Neural cell (in vitro differentiated cells): ENCODE measurements at regions not wholly inside any gene's neighbourhood (a gene's known extent, or its start where the extent isn't known, plus 50 kb on each side); places are given as distances from the start of the nearest gene placed in this dataset.

ENCODE experiments used
- H2AFZ ChIP-seq: fragments of 200-600, 300-800 bp; sonication (generic), shearing (Covaris generic); 2 replicates; pipeline ENCODE4 v1.6.0; 2014; ENCODE audit warnings: low read depth, mild to moderate bottlenecking, antibody characterized with exemption, low read length, moderate library complexity
- H3F3A ChIP-seq: fragments of 200-600 bp; shearing (Covaris generic); 2 replicates; pipeline ENCODE4 v1.6.1; 2016; ENCODE audit warnings: mild to moderate bottlenecking, moderate library complexity, mixed read lengths, antibody characterized with exemption, low read length; ENCODE audit not compliant: insufficient read depth, poor library complexity, severe bottlenecking
- H3K27ac ChIP-seq: fragments of 200-600, 300-800 bp; sonication (generic), shearing (Covaris generic); 2 replicates; pipeline ENCODE4 v1.5.1; 2014; ENCODE audit warnings: mild to moderate bottlenecking, low read length, moderate library complexity
- H3K27me3 ChIP-seq: fragments of 300-800, 200-600 bp; sonication (generic), shearing (Covaris generic); 2 replicates; pipeline ENCODE4 v1.6.0; 2014; ENCODE audit warnings: mild to moderate bottlenecking, low read depth, low read length, moderate library complexity; ENCODE audit not compliant: insufficient read depth
- H3K36me3 ChIP-seq: fragments of 300-800, 200-600 bp; sonication (generic), shearing (Covaris generic); 2 replicates; pipeline ENCODE4 v1.5.1; 2014; ENCODE audit warnings: mild to moderate bottlenecking, antibody characterized with exemption, low read length, moderate library complexity; ENCODE audit not compliant: insufficient read depth
- H3K4me2 ChIP-seq: fragments of 300-800, 200-600 bp; sonication (generic), shearing (Covaris generic); 2 replicates; pipeline ENCODE4 v1.6.0; 2014; ENCODE audit warnings: mild to moderate bottlenecking, low read length
- H3K4me3 ChIP-seq: fragments of 300-800, 200-600 bp; sonication (generic), shearing (Covaris generic); 2 replicates; pipeline ENCODE4 v1.5.1; 2014; ENCODE audit warnings: mild to moderate bottlenecking, low read length, moderate library complexity
- H3K79me2 ChIP-seq: fragments of 200-600 bp; shearing (Covaris generic); replicated peaks from 2 replicates; pipeline ENCODE4 v1.6.0; 2014; ENCODE audit warnings: mild to moderate bottlenecking, low read length, moderate library complexity; ENCODE audit not compliant: insufficient read depth
- H3K9ac ChIP-seq: fragments of 300-800, 200-600 bp; sonication (generic), shearing (Covaris generic); 2 replicates; pipeline ENCODE4 v1.6.1; 2016; ENCODE audit warnings: mild to moderate bottlenecking, low read length, mixed read lengths
- H3K9me2 ChIP-seq: fragments of 200-600 bp; shearing (Covaris generic); 2 replicates; pipeline ENCODE4 v1.6.1; 2016; ENCODE audit warnings: mild to moderate bottlenecking, low read length, mixed read lengths; ENCODE audit not compliant: insufficient read depth
- H3K9me3 ChIP-seq: fragments of 200-600, 300-800 bp; sonication (generic), shearing (Covaris generic); 2 replicates; pipeline ENCODE4 v1.6.1; 2016; ENCODE audit warnings: mild to moderate bottlenecking, mixed run types, low read length, moderate library complexity, mixed read lengths
- H4K20me1 ChIP-seq: fragments of 200-600 bp; shearing (Covaris generic); 2 replicates; pipeline ENCODE4 v1.6.1; 2016; ENCODE audit warnings: mild to moderate bottlenecking, mixed run types; ENCODE audit not compliant: insufficient read depth
- CTCF ChIP-seq: fragments of 450-650 bp; IDR thresholded peaks from 2 replicates; pipeline ENCODE4 v1.5.1; 2014; ENCODE audit warnings: antibody characterized with exemption, mild to moderate bottlenecking, moderate library complexity; ENCODE audit not compliant: poor library complexity, severe bottlenecking
- EP300 ChIP-seq: fragments of 450-650 bp; conservative IDR thresholded peaks from 2 replicates; pipeline ENCODE4 v1.6.1; 2014; ENCODE audit warnings: antibody characterized with exemption, mild to moderate bottlenecking, moderate library complexity; ENCODE audit not compliant: poor library complexity, severe bottlenecking
- EZH2 ChIP-seq: fragments of 200-600, 300-800 bp; shearing (Covaris generic), sonication (generic); IDR thresholded peaks from 2 replicates; pipeline ENCODE4 v1.6.1; 2014; ENCODE audit warnings: antibody characterized with exemption, low read length, borderline replicate concordance, mild to moderate bottlenecking; ENCODE audit not compliant: insufficient read depth, poor library complexity, severe bottlenecking
- MXI1 ChIP-seq: fragments of 450-650 bp; conservative IDR thresholded peaks from 2 replicates; pipeline ENCODE4 v1.6.1; 2014; ENCODE audit warnings: antibody characterized with exemption, mild to moderate bottlenecking; ENCODE audit not compliant: poor library complexity, severe bottlenecking
- POLR2AphosphoS5 ChIP-seq: IDR thresholded peaks from 2 replicates; pipeline ENCODE4 v1.6.1; 2012
- RAD21 ChIP-seq: fragments of 450-650 bp; conservative IDR thresholded peaks from 2 replicates; pipeline ENCODE4 v1.6.1; 2014; ENCODE audit warnings: antibody characterized with exemption, mild to moderate bottlenecking, moderate library complexity
- SMC3 ChIP-seq: fragments of 450-650 bp; conservative IDR thresholded peaks from 2 replicates; pipeline ENCODE4 v1.6.1; 2014; ENCODE audit warnings: antibody characterized with exemption, mild to moderate bottlenecking, moderate library complexity; ENCODE audit not compliant: poor library complexity
- TAF1 ChIP-seq: IDR thresholded peaks from 2 replicates; pipeline ENCODE4 v1.6.1; 2012; ENCODE audit warnings: low read depth
- TF ChIP-seq, protein P1 (sequence below): IDR thresholded peaks from 2 replicates; pipeline ENCODE4 v1.6.1; 2012; ENCODE audit warnings: borderline replicate concordance

- no peak overlapping the region for H3K9ac ChIP-seq
- H2AFZ ChIP-seq: no peak overlapping the region
- no peaks in the 10 kb centered on the region for H3K9me2 ChIP-seq
- no peak overlapping the region for H3K4me2 ChIP-seq
- no peaks in the 10 kb centered on the region for H3K36me3 ChIP-seq
- no peak overlapping the region for H3K27ac ChIP-seq
- H3K9me3 ChIP-seq: no peaks in the 10 kb centered on the region
- TF ChIP-seq MXI1 (no peak), EP300 (no peak), CTCF (no peak), SMC3 (no peak), POLR2AphosphoS5 (no peak), TAF1 (no peak), RAD21 (no peak), EZH2 (no peak)
- TF ChIP-seq, protein P1, sequence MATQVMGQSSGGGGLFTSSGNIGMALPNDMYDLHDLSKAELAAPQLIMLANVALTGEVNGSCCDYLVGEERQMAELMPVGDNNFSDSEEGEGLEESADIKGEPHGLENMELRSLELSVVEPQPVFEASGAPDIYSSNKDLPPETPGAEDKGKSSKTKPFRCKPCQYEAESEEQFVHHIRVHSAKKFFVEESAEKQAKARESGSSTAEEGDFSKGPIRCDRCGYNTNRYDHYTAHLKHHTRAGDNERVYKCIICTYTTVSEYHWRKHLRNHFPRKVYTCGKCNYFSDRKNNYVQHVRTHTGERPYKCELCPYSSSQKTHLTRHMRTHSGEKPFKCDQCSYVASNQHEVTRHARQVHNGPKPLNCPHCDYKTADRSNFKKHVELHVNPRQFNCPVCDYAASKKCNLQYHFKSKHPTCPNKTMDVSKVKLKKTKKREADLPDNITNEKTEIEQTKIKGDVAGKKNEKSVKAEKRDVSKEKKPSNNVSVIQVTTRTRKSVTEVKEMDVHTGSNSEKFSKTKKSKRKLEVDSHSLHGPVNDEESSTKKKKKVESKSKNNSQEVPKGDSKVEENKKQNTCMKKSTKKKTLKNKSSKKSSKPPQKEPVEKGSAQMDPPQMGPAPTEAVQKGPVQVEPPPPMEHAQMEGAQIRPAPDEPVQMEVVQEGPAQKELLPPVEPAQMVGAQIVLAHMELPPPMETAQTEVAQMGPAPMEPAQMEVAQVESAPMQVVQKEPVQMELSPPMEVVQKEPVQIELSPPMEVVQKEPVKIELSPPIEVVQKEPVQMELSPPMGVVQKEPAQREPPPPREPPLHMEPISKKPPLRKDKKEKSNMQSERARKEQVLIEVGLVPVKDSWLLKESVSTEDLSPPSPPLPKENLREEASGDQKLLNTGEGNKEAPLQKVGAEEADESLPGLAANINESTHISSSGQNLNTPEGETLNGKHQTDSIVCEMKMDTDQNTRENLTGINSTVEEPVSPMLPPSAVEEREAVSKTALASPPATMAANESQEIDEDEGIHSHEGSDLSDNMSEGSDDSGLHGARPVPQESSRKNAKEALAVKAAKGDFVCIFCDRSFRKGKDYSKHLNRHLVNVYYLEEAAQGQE: no peak
- H3K79me2 ChIP-seq: no peaks in the 10 kb centered on the region
- no peaks in the 10 kb centered on the region for H3K27me3 ChIP-seq
- no peak overlapping the region for H3K4me3 ChIP-seq
- H4K20me1 ChIP-seq: no peaks in the 10 kb centered on the region
- H3F3A ChIP-seq: no peaks in the 10 kb centered on the region
Observed at GRCh38 chr6:125446011-125446410, 144.2 kb upstream of the HDDC2 start.

GRCh38 chr6:125451750-125452149, 150.0 kb upstream of the HDDC2 start:
- Histone ChIP-seq H3K9me3 (no peaks in the 10 kb centered on the region), H3K36me3 (no peaks in the 10 kb centered on the region), H3K4me3 (no peak overlapping the region), H3K79me2 (no peaks in the 10 kb centered on the region), H3F3A (no peaks in the 10 kb centered on the region), H3K4me2 (no peak overlapping the region), H3K27ac (peak overlapping the region; percentile 15), H3K9me2 (no peaks in the 10 kb centered on the region), H3K9ac (no peak overlapping the region), H3K27me3 (no peaks in the 10 kb centered on the region), H2AFZ (no peak overlapping the region), H4K20me1 (no peaks in the 10 kb centered on the region)
- TF ChIP-seq TAF1: no peak
- no peak for TF ChIP-seq MXI1

DNA sequence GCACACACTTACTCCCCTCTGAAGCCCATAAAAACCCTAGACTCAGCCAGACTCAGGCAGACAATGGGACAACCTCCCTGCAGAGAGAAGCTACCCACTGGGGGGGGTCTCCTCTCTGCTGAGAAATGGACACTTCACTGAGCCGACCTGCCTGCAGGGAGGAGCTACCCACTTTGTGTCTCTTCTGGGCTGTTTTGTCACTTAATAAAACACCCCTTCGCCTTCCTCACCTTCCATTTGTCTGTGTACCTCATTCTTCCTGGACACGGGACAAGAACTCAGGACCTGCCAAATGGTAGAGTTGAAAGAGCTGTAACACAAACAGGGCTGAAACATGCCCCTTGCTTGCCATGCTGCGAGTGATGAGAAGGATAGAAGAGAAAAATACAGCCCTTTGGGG, 151.7 kb upstream of the HDDC2 start:
- Histone ChIP-seq H3K79me2 (no peaks in the 10 kb centered on the region), H3F3A (no peaks in the 10 kb centered on the region), H3K36me3 (no peaks in the 10 kb centered on the region), H3K9me3 (no peaks in the 10 kb centered on the region), H2AFZ (no peak overlapping the region), H3K27ac (no peak overlapping the region), H3K27me3 (no peaks in the 10 kb centered on the region), H3K4me2 (no peak overlapping the region), H4K20me1 (no peaks in the 10 kb centered on the region), H3K9ac (no peak overlapping the region), H3K4me3 (no peak overlapping the region), H3K9me2 (no peaks in the 10 kb centered on the region)
- TF ChIP-seq EZH2 (no peak), CTCF (no peak), RAD21 (no peak), POLR2AphosphoS5 (no peak), TAF1 (no peak), EP300 (no peak), MXI1 (no peak), SMC3 (no peak)
- TF ChIP-seq, protein P1: no peak
